ENCODE measurements at regions not wholly inside any gene's neighbourhood (a gene's known extent, or its start where the extent isn't known, plus 50 kb on each side); places are given as distances from the start of the nearest gene placed in this dataset.
"Not testable (repeated sequence)": the region's sequence is repeated elsewhere in the genome, so short reads cannot be mapped to it uniquely, and the experiment has no call there.

DNA sequence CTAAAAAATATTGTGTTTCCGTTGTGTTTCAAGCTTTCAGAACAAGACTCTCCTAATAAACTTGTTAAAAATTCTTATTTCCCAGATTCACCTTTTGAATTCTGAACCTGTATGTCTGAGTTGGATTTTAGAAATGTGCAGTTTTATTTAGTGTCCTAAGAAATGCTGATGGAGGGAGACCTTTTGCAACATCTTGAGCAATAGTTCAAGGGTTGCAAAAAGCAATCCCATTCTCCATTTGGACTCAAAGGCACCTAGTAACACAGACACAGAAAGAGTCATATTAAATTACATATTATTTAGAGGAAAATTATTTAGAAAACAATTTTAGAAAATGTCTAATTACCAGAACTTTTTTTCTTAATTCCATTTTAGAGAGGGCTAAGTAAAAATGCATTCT lies 448.5 kb downstream of the FRK start:
- DNase-seq: no peak
- no peak for ATAC-seq
- H3K36me3 Mint-ChIP-seq (ENCODE audit: insufficient read depth): no peaks in the 10 kb centered on the region
- no peaks in the 10 kb centered on the region for H3K9me3 Mint-ChIP-seq
- H3K27me3 Mint-ChIP-seq (ENCODE audit: low read depth): no peaks in the 10 kb centered on the region
- H3K4me3 Mint-ChIP-seq: no peak overlapping the region
- no peaks in the 10 kb centered on the region for H3K4me1 Mint-ChIP-seq (ENCODE audit: low read depth)

DNA sequence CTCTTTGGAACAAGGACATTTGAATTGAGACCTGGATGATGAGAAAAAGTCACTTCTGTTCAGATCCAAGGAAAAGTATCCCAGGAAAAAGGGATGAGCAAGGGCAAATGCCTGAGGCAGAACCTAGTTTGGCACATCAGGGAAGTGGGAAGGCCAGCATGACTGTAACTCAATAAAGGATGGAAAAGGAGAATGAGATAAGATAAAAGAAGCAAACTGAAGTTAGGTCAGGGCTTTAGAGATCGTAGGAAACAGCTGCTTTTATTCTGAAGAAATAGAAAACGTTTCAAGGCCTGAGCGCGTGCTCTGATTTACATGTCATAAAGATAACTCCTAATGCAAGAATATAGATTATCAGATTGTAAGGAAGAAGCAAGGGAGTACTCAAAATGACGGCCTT lies 450.0 kb downstream of the FRK start:
- no peaks in the 10 kb centered on the region for H3K36me3 Mint-ChIP-seq (ENCODE audit: insufficient read depth)
- H3K27me3 Mint-ChIP-seq (ENCODE audit: low read depth): no peaks in the 10 kb centered on the region
- no peak for DNase-seq
- H3K4me1 Mint-ChIP-seq (ENCODE audit: low read depth): no peaks in the 10 kb centered on the region
- no peak overlapping the region for H3K4me3 Mint-ChIP-seq
- ATAC-seq: no peak
- H3K9me3 Mint-ChIP-seq: no peaks in the 10 kb centered on the region

GRCh38 chr6:115609111-115609510 lies 451.6 kb downstream of the FRK start:
- Mint-ChIP-seq H3K4me1 (ENCODE audit: low read depth) (no peaks in the 10 kb centered on the region), H3K27me3 (ENCODE audit: low read depth) (no peaks in the 10 kb centered on the region), H3K4me3 (no peak overlapping the region), H3K36me3 (ENCODE audit: insufficient read depth) (no peaks in the 10 kb centered on the region), H3K9me3 (peaks cover 3% of the 10 kb centered on the region)
- ATAC-seq (no peak), DNase-seq (no peak)

- Mint-ChIP-seq H3K4me1 (ENCODE audit: low read depth) (no peaks in the 10 kb centered on the region), H3K4me3 (no peak overlapping the region), H3K36me3 (ENCODE audit: insufficient read depth) (no peaks in the 10 kb centered on the region), H3K27me3 (ENCODE audit: low read depth) (no peaks in the 10 kb centered on the region), H3K9me3 (peaks cover 18% of the 10 kb centered on the region)
- DNase-seq (no peak), ATAC-seq (no peak)
Observed at GRCh38 chr6:115602466-115602865, 458.2 kb downstream of the FRK start.

DNA sequence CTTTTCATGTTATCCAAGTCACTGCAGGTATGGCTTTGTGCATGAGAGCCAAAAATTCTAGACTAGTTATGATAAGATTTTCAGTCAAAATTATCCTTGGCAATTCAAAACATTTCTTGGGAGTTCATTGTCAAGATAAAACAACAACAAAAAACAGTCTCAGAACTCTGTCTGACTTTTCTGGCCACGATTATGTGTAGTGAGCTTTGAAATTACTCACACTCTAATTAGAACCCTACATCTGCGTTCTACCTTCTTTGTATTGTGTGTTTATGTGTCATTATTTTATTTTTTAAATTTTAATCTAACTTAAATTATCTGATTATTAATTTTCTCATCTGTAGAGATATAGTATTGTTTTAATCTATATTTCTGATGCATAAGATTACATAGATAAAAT lies 459.2 kb downstream of the FRK start:
- no peak overlapping the region for H3K4me3 Mint-ChIP-seq
- H3K9me3 Mint-ChIP-seq: peaks cover 18% of the 10 kb centered on the region
- H3K4me1 Mint-ChIP-seq (ENCODE audit: low read depth): no peaks in the 10 kb centered on the region
- H3K36me3 Mint-ChIP-seq (ENCODE audit: insufficient read depth): no peaks in the 10 kb centered on the region
- ATAC-seq (no peak), DNase-seq (no peak)
- H3K27me3 Mint-ChIP-seq (ENCODE audit: low read depth): no peaks in the 10 kb centered on the region

- no peaks in the 10 kb centered on the region for H3K4me1 Mint-ChIP-seq (ENCODE audit: low read depth)
Observed at GRCh38 chr6:115601064-115601463, 459.6 kb downstream of the FRK start.

DNA sequence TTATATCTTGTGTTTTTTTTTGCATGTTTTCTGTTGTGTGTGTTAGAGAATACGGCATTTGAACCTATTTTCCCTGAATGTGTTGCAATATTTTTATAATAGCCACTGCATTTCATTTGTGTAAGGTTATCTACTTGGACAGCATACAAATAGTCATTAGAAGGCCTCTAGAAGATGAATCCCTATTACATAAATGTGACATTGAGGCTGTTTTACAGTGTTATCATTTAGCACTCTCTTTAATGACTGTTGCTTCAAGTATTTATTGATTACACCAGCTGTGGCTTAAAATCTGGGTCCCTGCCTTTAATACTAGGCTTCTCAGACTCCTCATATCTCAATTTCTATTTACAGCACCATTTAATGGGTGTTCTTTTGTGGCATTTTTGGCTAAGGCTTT lies 465.8 kb downstream of the FRK start:
- H3K36me3 Mint-ChIP-seq (ENCODE audit: insufficient read depth): no peaks in the 10 kb centered on the region

More at GRCh38 chr6:115601064-115601463, 459.6 kb downstream of the FRK start:
- DNase-seq (no peak), ATAC-seq (no peak)
- no peak overlapping the region for H3K4me3 Mint-ChIP-seq
- H3K36me3 Mint-ChIP-seq (ENCODE audit: insufficient read depth): no peaks in the 10 kb centered on the region
- H3K27me3 Mint-ChIP-seq (ENCODE audit: low read depth): no peaks in the 10 kb centered on the region
- peaks cover 18% of the 10 kb centered on the region for H3K9me3 Mint-ChIP-seq

DNA sequence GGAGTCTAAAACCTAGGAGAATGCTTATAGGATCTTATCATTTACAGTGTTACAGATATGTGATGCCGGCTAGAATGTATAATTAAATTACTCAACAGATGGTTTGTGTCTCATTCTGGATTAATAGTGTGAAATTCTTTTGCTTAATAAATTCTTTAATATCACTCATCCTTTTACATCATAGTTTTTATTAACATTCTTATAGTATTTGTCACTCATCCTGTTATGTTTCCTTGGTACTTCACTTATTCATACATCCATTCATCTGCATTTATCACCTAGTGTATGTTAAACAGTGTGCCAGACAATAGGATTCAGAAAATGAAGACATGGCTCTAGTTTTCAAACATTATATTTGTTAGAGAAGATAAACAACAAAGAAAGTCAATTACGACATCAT lies 468.7 kb downstream of the FRK start:
- ATAC-seq (no peak), DNase-seq (no peak)
- no peak overlapping the region for H3K4me3 Mint-ChIP-seq
- H3K27me3 Mint-ChIP-seq (ENCODE audit: low read depth): no peaks in the 10 kb centered on the region
- H3K36me3 Mint-ChIP-seq (ENCODE audit: insufficient read depth): no peaks in the 10 kb centered on the region
- H3K4me1 Mint-ChIP-seq (ENCODE audit: low read depth): no peaks in the 10 kb centered on the region
- H3K9me3 Mint-ChIP-seq: peaks cover 7% of the 10 kb centered on the region

More for the DNA sequence above, 465.8 kb downstream of the FRK start:
- peaks cover 12% of the 10 kb centered on the region for H3K9me3 Mint-ChIP-seq
- DNase-seq (no peak), ATAC-seq (no peak)
- H3K27me3 Mint-ChIP-seq (ENCODE audit: low read depth): no peaks in the 10 kb centered on the region
- H3K4me3 Mint-ChIP-seq: no peak overlapping the region
- no peaks in the 10 kb centered on the region for H3K4me1 Mint-ChIP-seq (ENCODE audit: low read depth)

DNA sequence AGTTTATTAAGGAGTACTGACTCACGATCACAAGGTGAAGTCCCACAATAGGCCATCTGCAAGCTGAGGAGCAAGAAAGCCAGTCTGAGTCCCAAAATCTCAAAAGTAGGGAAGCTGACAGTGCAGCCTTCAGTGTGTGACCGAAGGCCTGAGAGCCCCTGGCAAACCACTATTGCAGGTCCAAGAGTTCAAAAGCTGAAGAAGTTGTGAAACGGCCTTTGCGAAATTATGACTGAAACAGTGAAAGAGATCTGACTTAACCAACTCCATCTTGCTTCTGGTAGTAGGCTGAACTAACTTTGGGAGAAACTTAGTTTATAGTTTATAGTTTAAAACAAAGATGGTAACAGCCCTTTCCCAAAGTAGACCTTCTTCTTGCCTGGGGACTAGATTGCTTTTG lies 471.6 kb downstream of the FRK start:
- not testable (repeated sequence) for H3K4me3 Mint-ChIP-seq; H3K36me3 Mint-ChIP-seq (ENCODE audit: insufficient read depth); DNase-seq; H3K27me3 Mint-ChIP-seq (ENCODE audit: low read depth); H3K9me3 Mint-ChIP-seq; H3K4me1 Mint-ChIP-seq (ENCODE audit: low read depth); ATAC-seq

GRCh38 chr6:115583290-115583689 lies 477.4 kb downstream of the FRK start:
- no peak for ATAC-seq
- H3K4me3 Mint-ChIP-seq: no peak overlapping the region
- H3K9me3 Mint-ChIP-seq: peaks cover 3% of the 10 kb centered on the region
- H3K27me3 Mint-ChIP-seq (ENCODE audit: low read depth): no peaks in the 10 kb centered on the region
- no peaks in the 10 kb centered on the region for H3K4me1 Mint-ChIP-seq (ENCODE audit: low read depth)
- DNase-seq: no peak
- no peaks in the 10 kb centered on the region for H3K36me3 Mint-ChIP-seq (ENCODE audit: insufficient read depth)

DNA sequence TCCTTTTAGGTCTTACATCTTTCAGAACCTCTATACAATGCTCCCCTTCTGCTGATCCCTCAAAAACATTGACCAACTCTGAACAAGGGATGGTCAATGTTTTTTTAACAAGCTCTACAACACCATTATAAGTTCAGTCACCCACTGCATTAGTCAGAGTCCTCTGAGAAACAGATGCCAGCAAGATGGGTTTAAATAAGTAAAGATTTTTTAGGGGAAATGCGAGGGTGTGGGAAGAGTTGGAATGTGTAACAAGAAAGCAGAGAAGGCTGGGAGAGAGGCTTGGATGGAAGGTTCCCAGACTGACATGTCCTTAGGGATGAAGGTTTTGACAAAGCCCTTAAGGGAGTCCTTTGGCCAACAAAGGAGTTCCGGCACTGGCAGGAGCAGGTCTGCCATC lies 478.3 kb downstream of the FRK start:
- Mint-ChIP-seq H3K4me1 (ENCODE audit: low read depth) (no peaks in the 10 kb centered on the region), H3K27me3 (ENCODE audit: low read depth) (no peaks in the 10 kb centered on the region), H3K4me3 (no peak overlapping the region), H3K9me3 (peaks cover 5% of the 10 kb centered on the region), H3K36me3 (ENCODE audit: insufficient read depth) (no peaks in the 10 kb centered on the region)
- ATAC-seq (no peak), DNase-seq (no peak)

DNA sequence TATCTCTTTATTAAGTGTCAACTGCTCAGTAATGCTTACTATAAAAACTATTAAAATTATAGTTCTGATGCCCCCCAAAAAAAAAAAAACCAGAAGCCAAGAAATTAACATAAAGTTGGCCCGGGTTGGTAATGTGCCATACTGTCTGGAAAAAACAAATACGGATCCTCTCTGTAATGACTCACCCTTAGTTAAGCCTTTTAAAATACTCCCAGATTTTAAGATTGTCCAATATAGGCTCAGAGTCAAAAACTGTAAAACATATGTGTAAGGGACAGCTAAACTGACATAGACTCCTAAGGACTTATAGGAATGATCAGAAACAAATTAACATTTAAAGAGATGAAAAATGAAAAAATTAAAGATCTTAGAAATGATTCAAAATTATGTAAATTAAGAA lies 481.1 kb downstream of the FRK start:
- ATAC-seq; H3K4me1 Mint-ChIP-seq (ENCODE audit: low read depth); H3K4me3 Mint-ChIP-seq; H3K9me3 Mint-ChIP-seq; H3K27me3 Mint-ChIP-seq (ENCODE audit: low read depth); H3K36me3 Mint-ChIP-seq (ENCODE audit: insufficient read depth); DNase-seq: not testable (repeated sequence)

- no peaks in the 10 kb centered on the region for H3K4me1 Mint-ChIP-seq (ENCODE audit: low read depth)
- ATAC-seq (no peak), DNase-seq (no peak)
- peaks cover 3% of the 10 kb centered on the region for H3K9me3 Mint-ChIP-seq
- H3K36me3 Mint-ChIP-seq (ENCODE audit: insufficient read depth): no peaks in the 10 kb centered on the region
- H3K4me3 Mint-ChIP-seq: no peak overlapping the region
- no peaks in the 10 kb centered on the region for H3K27me3 Mint-ChIP-seq (ENCODE audit: low read depth)
Observed at GRCh38 chr6:115577270-115577669, 483.4 kb downstream of the FRK start.

- DNase-seq: no peak
- H3K4me3 Mint-ChIP-seq: no peak overlapping the region
- H3K9me3 Mint-ChIP-seq: peaks cover 3% of the 10 kb centered on the region
- H3K36me3 Mint-ChIP-seq (ENCODE audit: insufficient read depth): no peaks in the 10 kb centered on the region
- ATAC-seq: no peak
- no peaks in the 10 kb centered on the region for H3K27me3 Mint-ChIP-seq (ENCODE audit: low read depth)
- H3K4me1 Mint-ChIP-seq (ENCODE audit: low read depth): no peaks in the 10 kb centered on the region
Observed at GRCh38 chr6:115575285-115575684, 485.4 kb downstream of the FRK start.

- Mint-ChIP-seq H3K27me3 (ENCODE audit: low read depth) (no peaks in the 10 kb centered on the region), H3K36me3 (ENCODE audit: insufficient read depth) (no peaks in the 10 kb centered on the region), H3K9me3 (peaks cover 5% of the 10 kb centered on the region), H3K4me1 (ENCODE audit: low read depth) (no peaks in the 10 kb centered on the region), H3K4me3 (no peak overlapping the region)
- ATAC-seq (no peak), DNase-seq (no peak)
Observed at GRCh38 chr6:115573861-115574260, 486.8 kb downstream of the FRK start.

DNA sequence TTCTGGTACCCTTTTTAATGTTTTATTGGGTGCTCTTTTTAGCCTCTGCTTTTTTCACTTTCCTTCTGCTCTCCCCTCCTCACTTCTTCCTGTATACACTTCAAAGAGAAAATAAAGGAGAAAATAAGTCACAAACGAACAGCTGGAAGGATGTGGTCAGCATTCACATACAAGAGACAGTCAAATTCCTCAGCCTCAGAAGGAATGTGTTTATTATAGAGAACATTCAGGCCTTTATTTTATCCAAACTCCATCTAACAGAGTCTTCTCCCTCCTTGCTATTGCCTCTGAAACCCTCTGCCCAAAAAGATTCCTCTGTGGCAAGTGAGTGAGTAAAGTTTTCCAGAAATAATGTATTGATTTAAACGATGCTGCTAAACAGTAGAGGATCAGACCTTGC lies 490.4 kb downstream of the FRK start:
- H3K4me1 Mint-ChIP-seq (ENCODE audit: low read depth): no peaks in the 10 kb centered on the region
- no peak for DNase-seq
- H3K4me3 Mint-ChIP-seq: no peak overlapping the region

More for the DNA sequence above, 490.4 kb downstream of the FRK start:
- H3K36me3 Mint-ChIP-seq (ENCODE audit: insufficient read depth): no peaks in the 10 kb centered on the region
- no peaks in the 10 kb centered on the region for H3K27me3 Mint-ChIP-seq (ENCODE audit: low read depth)
- peaks cover 4% of the 10 kb centered on the region for H3K9me3 Mint-ChIP-seq
- ATAC-seq: no peak
